K562 (cell line): ENCODE measurements at regions not wholly inside any gene's neighbourhood (a gene's known extent, or its start where the extent isn't known, plus 50 kb on each side); places are given as distances from the start of the nearest gene placed in this dataset.

Experiments
- ATAC-seq: fragments of 200-7000 bp; cut with Tn5 transposase; 3 replicates; pipeline ENCODE4 v1.9.1; 2020; ENCODE audit warnings: moderate library complexity
- BruUV-seq: library from RNA; stranded (reverse); fragments of 400-500 nt; replicated peaks from 2 replicates; lab custom pipeline; 2021; lab: Mats Ljungman, UMichigan
- CTCF ChIA-PET: fragments of 300-600 bp; formaldehyde crosslinking; extraction: SDS; loops from one replicate; lab custom pipeline; 2021; ENCODE audit warnings: low intra/inter-chr PET ratio; lab: Yijun Ruan, JAX
- POLR2A ChIA-PET: fragments of 300-600, 350-650 bp; sonication (Branson Sonifier 250); formaldehyde crosslinking; extraction: SDS; loops from one replicate; lab custom pipeline; 2021; ENCODE audit warnings: antibody characterized with exemption, inconsistent platforms; lab: Yijun Ruan, JAX
- DNase-seq, 4 experiments: peaks; one replicate each; pipeline versions ENCODE4 v3.0.0 to v3.0.0-alpha.2; 2011 to 2018; ENCODE audit warnings: low spot score in 3 of 4, mixed read lengths in 3 of 4; ENCODE audit errors: extremely low read depth in 1 of 4
- FAIRE-seq: peaks from 2 replicates; lab custom pipeline; 2011; peaks lifted over from hg19 to GRCh38; lab: Jason Lieb, UNC
- H2AFZ ChIP-seq: 2 replicates; pipeline ENCODE4 v1.6.0; 2011; ENCODE audit warnings: low read depth, low read length, control low read depth, inconsistent platforms
- H3K27ac ChIP-seq: fragments of 200-600 bp; 3 replicates; pipeline ENCODE4 v1.8.0; 2011; ENCODE audit warnings: low read depth, mild to moderate bottlenecking, control low read depth, inconsistent platforms, low read length, moderate library complexity, mixed read lengths; ENCODE audit errors: extremely low read depth
- H3K27me3 ChIP-seq, 2 experiments: fragments of 300-600 bp in 1 of 2; 2 replicates in 1 of 2; 3 replicates in 1 of 2; pipeline versions ENCODE4 v1.6.0 to v1.8.0; 2011; ENCODE audit warnings: inconsistent platforms in 2 of 2, low read length in 2 of 2, mild to moderate bottlenecking in 1 of 2, mixed read lengths in 1 of 2, moderate library complexity in 1 of 2; ENCODE audit not compliant: control insufficient read depth in 2 of 2, insufficient read depth in 2 of 2
- H3K36me3 ChIP-seq: fragments of 300-600 bp; 3 replicates; pipeline ENCODE4 v1.8.0; 2011; ENCODE audit warnings: mild to moderate bottlenecking, low read length, inconsistent platforms; ENCODE audit not compliant: control insufficient read depth, insufficient read depth
- H3K4me1 ChIP-seq, 2 experiments: fragments of 200-600 bp in 1 of 2; replicated peaks in 1 of 2; 2 replicates in 1 of 2; 3 replicates in 1 of 2; pipeline versions ENCODE4 v1.5.1 to v1.8.0; 2011; ENCODE audit warnings: inconsistent platforms in 2 of 2, low read length in 2 of 2, mild to moderate bottlenecking in 1 of 2, mixed read lengths in 1 of 2, moderate library complexity in 1 of 2; ENCODE audit not compliant: control insufficient read depth in 2 of 2, insufficient read depth in 2 of 2
- H3K4me2 ChIP-seq: 2 replicates; pipeline ENCODE4 v1.6.1; 2011; ENCODE audit warnings: low read length, control low read depth, inconsistent platforms, mixed read lengths; ENCODE audit not compliant: insufficient read depth
- H3K4me3 ChIP-seq: fragments of 200-600 bp; sonication (generic), shearing (Covaris generic); 2 replicates; pipeline ENCODE4 v1.5.1; 2016; ENCODE audit warnings: control low read depth, inconsistent platforms
- H3K79me2 ChIP-seq: fragments of 200-600 bp; 3 replicates; pipeline ENCODE4 v1.8.0; 2011; ENCODE audit warnings: low read length, inconsistent platforms; ENCODE audit not compliant: control insufficient read depth, insufficient read depth
- H3K9ac ChIP-seq, 2 experiments: 2 replicates each; pipeline versions ENCODE4 v1.6.0 to v1.6.1; 2011; ENCODE audit warnings: low read depth in 2 of 2, low read length in 2 of 2, control low read depth in 1 of 2, inconsistent platforms in 1 of 2, mild to moderate bottlenecking in 1 of 2, mixed read lengths in 1 of 2; ENCODE audit not compliant: insufficient read depth in 1 of 2
- H3K9me1 ChIP-seq: one replicate; pipeline ENCODE4 v1.6.0; 2011; ENCODE audit warnings: inconsistent platforms, mild to moderate bottlenecking, low read length, moderate library complexity; ENCODE audit not compliant: control insufficient read depth, insufficient read depth
- H3K9me3 ChIP-seq: replicated peaks from 2 replicates; pipeline ENCODE4 v1.5.1; 2011; ENCODE audit warnings: low read depth, low read length, inconsistent platforms; ENCODE audit not compliant: control insufficient read depth, insufficient read depth
- H4K20me1 ChIP-seq: replicated peaks from 2 replicates; pipeline ENCODE4 v1.6.1; 2011; ENCODE audit warnings: low read length, inconsistent platforms, mixed read lengths; ENCODE audit not compliant: control insufficient read depth, insufficient read depth
- CCAR2 ChIP-seq: fragments of 200-400 bp; formaldehyde crosslinking; IDR thresholded peaks from 2 replicates; pipeline ENCODE4 v1.6.1; 2017; ENCODE audit warnings: mild to moderate bottlenecking, low read depth, low read length
- CEBPG ChIP-seq, 3 experiments: fragments of 200-800 bp in 1 of 3; sonication (Bioruptor generic) in 1 of 3; sonication (generic) in 1 of 3; formaldehyde crosslinking in 1 of 3; IDR thresholded peaks in 2 of 3; conservative IDR thresholded peaks in 1 of 3; 2 replicates each; pipeline versions ENCODE4 v1.6.1 to v1.8.0; 2016 to 2022; ENCODE audit warnings: missing compliant biosample characterization in 2 of 3, missing genetic modification characterization in 2 of 3, mild to moderate bottlenecking in 1 of 3, missing genetic modification reagents in 1 of 3
- FOSL1 ChIP-seq: fragments of 200-800 bp; sonication (Bioruptor generic); conservative IDR thresholded peaks from 2 replicates; pipeline ENCODE4 v1.6.1; 2016; ENCODE audit warnings: missing genetic modification characterization, missing compliant biosample characterization
- JUND ChIP-seq, 2 experiments: IDR thresholded peaks; 2 replicates in 1 of 2; 3 replicates in 1 of 2; pipeline ENCODE4 v1.6.1; 2011; ENCODE audit warnings: borderline replicate concordance in 2 of 2, low read depth in 2 of 2, low read length in 2 of 2, improper control_type of control experiment in 1 of 2, missing biosample characterization in 1 of 2, missing genetic modification characterization in 1 of 2, missing genetic modification reagents in 1 of 2
- KLF10 ChIP-seq: fragments of 250-450 bp; sonication (Bioruptor Pico); IDR thresholded peaks from 2 replicates; pipeline ENCODE4 v1.6.1; 2021; ENCODE audit warnings: matching md5 sums
- SMARCE1 ChIP-seq: fragments of 450-650 bp; IDR thresholded peaks from 2 replicates; pipeline ENCODE4 v1.7.1; 2016; ENCODE audit warnings: mild to moderate bottlenecking
- ZKSCAN3 ChIP-seq: fragments of 250-450 bp; sonication (Bioruptor Pico); IDR thresholded peaks from 2 replicates; pipeline ENCODE4 v1.4.0; 2020
- WGBS: fragments of 100-300 bp; shearing (Covaris generic); methylation state at CpG from one replicate; pipeline ENCODE4 v1.1.6; 2016; ENCODE audit warnings: low coverage, mixed read lengths; ENCODE audit not compliant: insufficient coverage; ENCODE audit errors: missing lambda C conversion rate; 5-methylcytosine and 5-hydroxymethylcytosine counted together
- in situ Hi-C: fragments of 300-500 bp; cut with MboI; formaldehyde crosslinking; loops from 4 replicates; pipeline ENCODE4 v1.15.0; 2018; ENCODE audit warnings: inconsistent platforms, mixed read lengths
- intact Hi-C: fragments of 100-400 bp; cut with micrococcal nuclease; formaldehyde crosslinking; loops from 2 replicates; pipeline ENCODE4 v1.14.2; 2022
- TF ChIP-seq, protein P1 (sequence below), 2 experiments: fragments of 450-650 bp in 1 of 2; sonication (generic) in 1 of 2; formaldehyde crosslinking in 1 of 2; IDR thresholded peaks in 1 of 2; conservative IDR thresholded peaks in 1 of 2; 2 replicates each; pipeline versions ENCODE4 v1.6.1 to v1.8.1; 2016 to 2023; ENCODE audit warnings: mild to moderate bottlenecking in 2 of 2, moderate library complexity in 2 of 2, inconsistent platforms in 1 of 2, missing genetic modification reagents in 1 of 2

DNA sequence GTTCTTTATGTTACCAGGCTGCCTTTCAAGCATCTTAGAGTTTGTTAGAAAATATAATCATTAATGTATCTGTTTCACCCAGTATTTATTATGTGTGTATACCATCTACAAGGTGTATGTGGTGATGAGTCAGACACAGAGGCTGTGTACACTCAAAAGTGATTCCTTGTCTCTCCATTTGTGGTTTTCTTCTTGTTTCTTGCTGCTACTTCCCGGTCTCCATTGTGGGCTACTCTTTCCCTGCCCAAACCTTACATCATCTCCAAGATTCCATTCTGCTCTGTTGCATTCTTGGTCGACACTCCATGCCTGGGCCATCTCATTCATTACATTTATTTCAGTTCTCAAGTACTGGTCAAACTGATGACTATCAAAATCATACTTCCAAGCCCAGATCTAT is 182.2 kb upstream of the STXBP5 start:
- DNase-seq = no peak
- TF ChIP-seq ZKSCAN3 = no peak
- TF ChIP-seq KLF10 (CRISPR knock-in tag) = no peak
- TF ChIP-seq CEBPG (CRISPR knock-in tag; IDR thresholded peaks at IDR 0.05) = no peak
- peak in 1 of 2 experiments; percentile 72; a peak in 2 of 4 replicates for TF ChIP-seq CEBPG (tag; conservative IDR thresholded peaks at IDR 0.05 in 1 of 2, IDR thresholded peaks at IDR 0.05 in 1 of 2)
- peak; percentile 43; the same call in 1 of the 2 replicates for TF ChIP-seq FOSL1 (tag)
- no peak for TF ChIP-seq SMARCE1
- TF ChIP-seq, protein P1, sequence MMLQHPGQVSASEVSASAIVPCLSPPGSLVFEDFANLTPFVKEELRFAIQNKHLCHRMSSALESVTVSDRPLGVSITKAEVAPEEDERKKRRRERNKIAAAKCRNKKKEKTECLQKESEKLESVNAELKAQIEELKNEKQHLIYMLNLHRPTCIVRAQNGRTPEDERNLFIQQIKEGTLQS (IDR thresholded peaks at IDR 0.05) = peak; percentile 58; the same call in 1 of the 2 replicates
- TF ChIP-seq, protein P1 (CRISPR knock-in tag; conservative IDR thresholded peaks at IDR 0.05) = no peak
- peak; percentile 30; the same call in 1 of the 2 replicates for TF ChIP-seq JUND (IDR thresholded peaks at IDR 0.05; ENCODE audit: borderline replicate concordance, low read depth, low read length)
- TF ChIP-seq JUND (tag; IDR thresholded peaks at IDR 0.05; ENCODE audit: borderline replicate concordance, low read depth, low read length) = no peak; the same call in 2 of the 3 replicates
- no peak for TF ChIP-seq CCAR2
- POLR2A ChIA-PET = no interaction called here
- no peak overlapping the region for H3K27ac ChIP-seq
- no peaks in the 10 kb centered on the region for H3K36me3 ChIP-seq
- no TSS peak for BruUV-seq
- H2AFZ ChIP-seq = peak overlapping the region; percentile 47
- in situ Hi-C loops (no loop called here), intact Hi-C loops (no loop called here)
- no peaks in the 10 kb centered on the region for H4K20me1 ChIP-seq
- CTCF ChIA-PET = no interaction called here
- H3K4me1 ChIP-seq = no peaks in the 10 kb centered on the region
- H3K4me3 ChIP-seq = no peak overlapping the region
- H3K9me1 ChIP-seq = no peaks in the 10 kb centered on the region
- no peak; the same call in 2 of the 3 replicates for ATAC-seq
- no peak for FAIRE-seq
- no peaks in the 10 kb centered on the region for H3K27me3 ChIP-seq
- 9% methylated on average over 2 of the region's 2 CpGs for WGBS
- no peaks in the 10 kb centered on the region for H3K79me2 ChIP-seq
- no peak overlapping the region for H3K4me2 ChIP-seq
- no peaks in the 10 kb centered on the region for H3K9me3 ChIP-seq
- no peak overlapping the region for H3K9ac ChIP-seq
